Upper lobe of left lung (tissue), 6 donors: ENCODE measurements at regions not wholly inside any gene's neighbourhood (a gene's known extent, or its start where the extent isn't known, plus 50 kb on each side); places are given as distances from the start of the nearest gene placed in this dataset.

Experiments used
- ATAC-seq, 2 donors: fragments of 200-7000 bp; cut with Tn5 transposase; one replicate each; pipeline ENCODE4 v1.9.1; 2022; ENCODE audit warnings: mild to moderate bottlenecking in 2 of 2, moderate library complexity in 2 of 2; ENCODE audit not compliant: low FRiP score in 2 of 2
- DNase-seq, 2 donors: peaks; one replicate each; pipeline ENCODE4 v3.0.0-alpha.2; 2019 to 2020
- H3K27ac ChIP-seq, 4 donors: fragments of 200-600 bp; sonication (generic); one replicate each; pipeline ENCODE4 v1.5.1; 2016 to 2019
- H3K27me3 ChIP-seq, 4 donors: fragments of 200-600 bp; sonication (generic); one replicate each; pipeline ENCODE4 v1.5.1; 2017 to 2019
- H3K36me3 ChIP-seq, 4 donors: fragments of 200-600 bp; sonication (generic); one replicate each; pipeline ENCODE4 v1.5.1; 2016 to 2019
- H3K4me1 ChIP-seq, 4 donors: fragments of 200-600 bp; sonication (generic); one replicate each; pipeline ENCODE4 v1.5.1; 2018 to 2019
- H3K4me3 ChIP-seq, 4 donors: fragments of 200-600 bp; sonication (generic); one replicate each; pipeline ENCODE4 v1.5.1; 2017 to 2019; ENCODE audit warnings: mild to moderate bottlenecking in 2 of 4, moderate library complexity in 1 of 4
- H3K9me3 ChIP-seq, 4 donors: fragments of 200-600 bp; sonication (generic); one replicate each; pipeline ENCODE4 v1.5.1; 2018 to 2019
- CTCF ChIP-seq, 6 experiments: fragments of 450-650 bp in 4 of 6; fragments of 200-600 bp in 2 of 6; sonication (generic) in 2 of 6; IDR thresholded peaks; one replicate each; pipeline ENCODE4 v1.5.1; 2016 to 2019; ENCODE audit warnings: antibody characterized with exemption in 6 of 6
- EP300 ChIP-seq, 4 donors: sonication (generic); formaldehyde crosslinking; IDR thresholded peaks; one replicate each; pipeline ENCODE4 v1.5.1; 2017; ENCODE audit warnings: antibody characterized with exemption in 4 of 4, control low read depth in 2 of 4
- POLR2A ChIP-seq, 4 donors: fragments of 450-650 bp; IDR thresholded peaks; one replicate each; pipeline ENCODE4 v1.5.1; 2016 to 2017; ENCODE audit warnings: antibody characterized with exemption in 4 of 4, mild to moderate bottlenecking in 2 of 4
- POLR2AphosphoS5 ChIP-seq, 2 donors: sonication (generic); formaldehyde crosslinking; IDR thresholded peaks; one replicate each; pipeline ENCODE4 v1.5.1; 2017; ENCODE audit warnings: antibody characterized with exemption in 2 of 2
- WGBS, 2 donors: methylation state at CpG; one replicate each; pipeline ENCODE4 v1.1.5; 2017 to 2018; 5-methylcytosine and 5-hydroxymethylcytosine counted together
- donor health status: DM: no; HTN: no; CAD: no; lungs with moderate emphysema.
- donor health status: DM: no; HTN: yes; CAD: no; lungs with severe emphysema.

- 66 to 82% methylated on average over 3 of the region's 3 CpGs for WGBS, 2 donors
- DNase-seq (no peak), ATAC-seq (no peak)
- Histone ChIP-seq H3K27me3 (no peaks in the 10 kb centered on the region), H3K9me3 (no peaks in the 10 kb centered on the region), H3K4me3 (no peak overlapping the region), H3K36me3 (no peaks in the 10 kb centered on the region), H3K27ac (no peak overlapping the region), H3K4me1 (no peaks in the 10 kb centered on the region)
- TF ChIP-seq CTCF (IDR thresholded peaks at IDR 0.05), result no peak
These were observed 241.9 kb upstream of the SYT1 start for GRCh38 chr12:78622529-78623195.

- TF ChIP-seq POLR2A (IDR thresholded peaks at IDR 0.05), result no peak
- Histone ChIP-seq H3K27ac (no peak overlapping the region), H3K4me1 (no peaks in the 10 kb centered on the region), H3K36me3 (no peaks in the 10 kb centered on the region), H3K9me3 (peaks cover 0 to 6% (median 0%) of the 10 kb centered on the region in 4 donors), H3K4me3 (no peak overlapping the region), H3K27me3 (no peaks in the 10 kb centered on the region)
- no peak for DNase-seq
- WGBS, 2 donors, result 72 to 73% methylated on average over 1 of the region's 1 CpG
- ATAC-seq, result no peak
These were observed 236.0 kb upstream of the SYT1 start for GRCh38 chr12:78628491-78629100.

- DNase-seq (no peak), ATAC-seq (no peak)
- Histone ChIP-seq H3K36me3 (no peaks in the 10 kb centered on the region), H3K4me3 (no peak overlapping the region), H3K27me3 (no peaks in the 10 kb centered on the region), H3K4me1 (no peaks in the 10 kb centered on the region), H3K9me3 (no peaks in the 10 kb centered on the region), H3K27ac (no peak overlapping the region)
- WGBS, 2 donors, result 43 to 48% methylated on average over 4 of the region's 4 CpGs
- TF ChIP-seq CTCF (IDR thresholded peaks at IDR 0.05) (no peak), POLR2AphosphoS5 (IDR thresholded peaks at IDR 0.05) (peak in 1 of 2 donors; percentile 37), EP300 (IDR thresholded peaks at IDR 0.05) (no peak)
These were observed 228.2 kb upstream of the SYT1 start for GRCh38 chr12:78636231-78636855.

GRCh38 chr12:78641837-78642423 lies 222.6 kb upstream of the SYT1 start:
- H3K36me3 ChIP-seq, result no peaks in the 10 kb centered on the region
- H3K9me3 ChIP-seq, result no peaks in the 10 kb centered on the region
- TF ChIP-seq POLR2A (IDR thresholded peaks at IDR 0.05), result no peak
- no peak for TF ChIP-seq EP300 (IDR thresholded peaks at IDR 0.05)
- TF ChIP-seq POLR2AphosphoS5 (IDR thresholded peaks at IDR 0.05), result no peak
- no peak for TF ChIP-seq CTCF (IDR thresholded peaks at IDR 0.05)
- WGBS, 2 donors, result 52 to 70% methylated on average over 1 of the region's 1 CpG
- DNase-seq, result no peak
- H3K4me1 ChIP-seq, result peaks cover 0 to 5% (median 0%) of the 10 kb centered on the region in 4 donors
- H3K27me3 ChIP-seq, result no peaks in the 10 kb centered on the region
- no peak overlapping the region for H3K27ac ChIP-seq
- no peak overlapping the region for H3K4me3 ChIP-seq
- ATAC-seq, result no peak

GRCh38 chr12:78645956-78646355 lies 218.6 kb upstream of the SYT1 start:
- TF ChIP-seq EP300 (IDR thresholded peaks at IDR 0.05) (no peak), POLR2AphosphoS5 (IDR thresholded peaks at IDR 0.05) (no peak), CTCF (IDR thresholded peaks at IDR 0.05) (no peak), POLR2A (IDR thresholded peaks at IDR 0.05) (no peak)
- H3K4me1 ChIP-seq, result peaks cover 0 to 5% (median 0%) of the 10 kb centered on the region in 4 donors
- H3K4me3 ChIP-seq, result no peak overlapping the region
- 42 to 54% methylated on average over 2 of the region's 2 CpGs for WGBS, 2 donors
- H3K9me3 ChIP-seq, result no peaks in the 10 kb centered on the region
- ATAC-seq (no peak), DNase-seq (no peak)
- H3K27me3 ChIP-seq, result no peaks in the 10 kb centered on the region
- no peaks in the 10 kb centered on the region for H3K36me3 ChIP-seq
- H3K27ac ChIP-seq, result no peak overlapping the region
